Osteocyte (in vitro differentiated cells): ENCODE measurements at regions not wholly inside any gene's neighbourhood (a gene's known extent, or its start where the extent isn't known, plus 50 kb on each side); places are given as distances from the start of the nearest gene placed in this dataset.

Source experiments
- DNase-seq: peaks from one replicate; pipeline ENCODE4 v3.0.0; 2021; ENCODE audit warnings: mixed read lengths; ENCODE audit not compliant: unreplicated experiment; ENCODE audit errors: extremely low spot score
- H3K27ac Mint-ChIP-seq: one replicate; pipeline ENCODE4 v1.8.0; 2021; ENCODE audit warnings: mild to moderate bottlenecking, mixed read lengths; ENCODE audit not compliant: unreplicated experiment
- H3K27me3 Mint-ChIP-seq: one replicate; pipeline ENCODE4 v1.8.0; 2021; ENCODE audit warnings: mixed read lengths; ENCODE audit not compliant: unreplicated experiment
- H3K36me3 Mint-ChIP-seq: one replicate; pipeline ENCODE4 v1.8.0; 2021; ENCODE audit warnings: mixed read lengths; ENCODE audit not compliant: unreplicated experiment
- H3K4me1 Mint-ChIP-seq: one replicate; pipeline ENCODE4 v1.8.0; 2021; ENCODE audit warnings: mixed read lengths; ENCODE audit not compliant: unreplicated experiment
- H3K4me3 Mint-ChIP-seq: one replicate; pipeline ENCODE4 v1.8.0; 2021; ENCODE audit warnings: mild to moderate bottlenecking, moderate library complexity, mixed read lengths; ENCODE audit not compliant: unreplicated experiment
- H3K9me3 Mint-ChIP-seq: one replicate; pipeline ENCODE4 v1.8.0; 2021; ENCODE audit warnings: mixed read lengths; ENCODE audit not compliant: unreplicated experiment
- TF ChIP-seq, protein P1 (sequence below): fragments of 200-600 bp; sonication (generic); IDR thresholded peaks from 2 replicates; pipeline ENCODE4 v1.5.0; 2021; ENCODE audit warnings: antibody characterized with exemption, mild to moderate bottlenecking, moderate library complexity

DNA sequence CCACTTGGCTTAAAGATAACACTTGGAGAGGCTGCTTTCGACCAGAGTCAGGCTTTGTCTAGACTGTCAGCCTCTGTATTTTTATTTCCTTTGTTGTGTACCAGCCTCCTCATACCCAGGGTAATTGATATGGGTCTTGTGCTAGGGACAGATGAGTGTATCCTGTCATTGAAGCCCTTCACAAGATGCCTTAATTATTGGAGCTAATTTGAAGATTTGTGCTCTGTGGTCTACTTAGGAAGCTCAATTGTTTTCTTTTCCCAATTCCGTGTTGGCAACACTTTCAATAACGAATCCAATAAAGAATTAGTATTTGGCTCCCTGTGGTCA lies 60.5 kb upstream of the DPH6 start:
- H3K36me3 Mint-ChIP-seq: peaks cover 7% of the 10 kb centered on the region
- H3K9me3 Mint-ChIP-seq: peaks cover 5% of the 10 kb centered on the region
- no peak overlapping the region for H3K4me3 Mint-ChIP-seq
- peaks cover 24% of the 10 kb centered on the region for H3K4me1 Mint-ChIP-seq
- H3K27ac Mint-ChIP-seq: no peak overlapping the region
- DNase-seq: no peak
- TF ChIP-seq, protein P1, sequence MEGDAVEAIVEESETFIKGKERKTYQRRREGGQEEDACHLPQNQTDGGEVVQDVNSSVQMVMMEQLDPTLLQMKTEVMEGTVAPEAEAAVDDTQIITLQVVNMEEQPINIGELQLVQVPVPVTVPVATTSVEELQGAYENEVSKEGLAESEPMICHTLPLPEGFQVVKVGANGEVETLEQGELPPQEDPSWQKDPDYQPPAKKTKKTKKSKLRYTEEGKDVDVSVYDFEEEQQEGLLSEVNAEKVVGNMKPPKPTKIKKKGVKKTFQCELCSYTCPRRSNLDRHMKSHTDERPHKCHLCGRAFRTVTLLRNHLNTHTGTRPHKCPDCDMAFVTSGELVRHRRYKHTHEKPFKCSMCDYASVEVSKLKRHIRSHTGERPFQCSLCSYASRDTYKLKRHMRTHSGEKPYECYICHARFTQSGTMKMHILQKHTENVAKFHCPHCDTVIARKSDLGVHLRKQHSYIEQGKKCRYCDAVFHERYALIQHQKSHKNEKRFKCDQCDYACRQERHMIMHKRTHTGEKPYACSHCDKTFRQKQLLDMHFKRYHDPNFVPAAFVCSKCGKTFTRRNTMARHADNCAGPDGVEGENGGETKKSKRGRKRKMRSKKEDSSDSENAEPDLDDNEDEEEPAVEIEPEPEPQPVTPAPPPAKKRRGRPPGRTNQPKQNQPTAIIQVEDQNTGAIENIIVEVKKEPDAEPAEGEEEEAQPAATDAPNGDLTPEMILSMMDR: no peak
- H3K27me3 Mint-ChIP-seq: no peaks in the 10 kb centered on the region

DNA sequence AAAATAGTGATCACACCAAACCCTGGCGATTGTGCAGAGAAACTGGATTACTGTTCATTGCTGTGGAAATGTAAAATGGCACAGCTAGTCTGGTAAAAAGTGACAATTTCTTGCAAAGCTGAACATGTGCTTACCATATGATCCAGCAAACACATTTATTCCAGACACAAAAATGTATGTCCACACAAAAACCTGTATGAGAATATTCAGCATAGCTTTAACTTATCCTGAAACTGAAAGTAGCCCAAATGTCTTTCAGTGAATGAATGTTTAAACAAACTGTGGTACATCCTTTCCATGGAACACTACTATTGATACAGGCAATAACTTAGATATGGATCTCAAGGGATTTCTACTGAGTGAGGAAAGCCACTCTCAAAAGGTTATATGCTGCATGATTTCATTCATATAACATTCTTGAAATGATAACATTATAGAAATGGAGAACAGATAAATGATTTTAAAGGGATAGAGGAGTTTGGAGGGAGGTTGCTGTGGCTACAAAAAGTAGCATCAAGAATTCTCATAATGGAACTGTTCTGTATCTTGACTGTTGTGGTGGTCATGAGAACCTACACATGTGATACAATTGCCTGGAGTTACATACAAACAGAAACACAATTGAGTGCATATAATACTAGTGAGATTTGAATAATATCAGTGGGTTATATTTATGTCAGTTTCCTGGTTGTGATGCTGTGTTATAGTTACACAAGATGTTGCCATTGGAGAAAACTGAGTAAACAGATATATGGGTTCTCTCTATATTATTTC lies 70.7 kb upstream of the DPH6 start:
- no peak overlapping the region for H3K27ac Mint-ChIP-seq
- DNase-seq: no peak

GRCh38 chr15:35618260-35619188 lies 72.6 kb upstream of the DPH6 start:
- Mint-ChIP-seq H3K4me3 (no peak overlapping the region), H3K4me1 (peaks cover 20% of the 10 kb centered on the region), H3K9me3 (no peaks in the 10 kb centered on the region), H3K27me3 (no peaks in the 10 kb centered on the region), H3K27ac (no peak overlapping the region), H3K36me3 (peaks cover 8% of the 10 kb centered on the region)
- DNase-seq: no peak
- TF ChIP-seq, protein P1: no peak

More for the DNA sequence above, 70.7 kb upstream of the DPH6 start:
- no peaks in the 10 kb centered on the region for H3K9me3 Mint-ChIP-seq
- peaks cover 15% of the 10 kb centered on the region for H3K4me1 Mint-ChIP-seq
- peaks cover 8% of the 10 kb centered on the region for H3K36me3 Mint-ChIP-seq
- H3K27me3 Mint-ChIP-seq: no peaks in the 10 kb centered on the region
- TF ChIP-seq, protein P1: no peak
- H3K4me3 Mint-ChIP-seq: no peak overlapping the region

GRCh38 chr15:35622641-35623340 lies 76.8 kb upstream of the DPH6 start:
- TF ChIP-seq, protein P1: no peak
- no peak overlapping the region for H3K27ac Mint-ChIP-seq
- no peak overlapping the region for H3K4me3 Mint-ChIP-seq
- no peaks in the 10 kb centered on the region for H3K36me3 Mint-ChIP-seq
- DNase-seq: no peak
- no peaks in the 10 kb centered on the region for H3K9me3 Mint-ChIP-seq
- peaks cover 44% of the 10 kb centered on the region for H3K4me1 Mint-ChIP-seq
- H3K27me3 Mint-ChIP-seq: no peaks in the 10 kb centered on the region
